Lower lobe of right lung (tissue), 2 donors: ENCODE measurements at regions not wholly inside any gene's neighbourhood (a gene's known extent, or its start where the extent isn't known, plus 50 kb on each side); places are given as distances from the start of the nearest gene placed in this dataset.

Experiments used
- ATAC-seq, 2 donors: fragments of 200-7000 bp; cut with Tn5 transposase; one replicate each; pipeline ENCODE4 v1.9.1; 2020 to 2022; ENCODE audit warnings: mild to moderate bottlenecking in 2 of 2, moderate library complexity in 2 of 2
- DNase-seq: peaks from one replicate; pipeline ENCODE4 v3.0.0-alpha.2; 2020
- H3K27ac ChIP-seq: fragments of 200-600 bp; one replicate; pipeline ENCODE4 v1.8.0; 2022
- H3K27me3 ChIP-seq: fragments of 200-600 bp; one replicate; pipeline ENCODE4 v1.8.0; 2022; ENCODE audit warnings: low read depth
- H3K36me3 ChIP-seq: fragments of 200-600 bp; one replicate; pipeline ENCODE4 v1.8.0; 2022; ENCODE audit warnings: mild to moderate bottlenecking
- H3K4me1 ChIP-seq: fragments of 200-600 bp; one replicate; pipeline ENCODE4 v1.8.0; 2022
- H3K4me3 ChIP-seq: fragments of 200-600 bp; one replicate; pipeline ENCODE4 v1.8.0; 2022; ENCODE audit warnings: mild to moderate bottlenecking
- H3K9me3 ChIP-seq: fragments of 200-600 bp; one replicate; pipeline ENCODE4 v1.8.0; 2022
- CTCF ChIP-seq: fragments of 200-600 bp; IDR thresholded peaks from one replicate; pipeline ENCODE4 v1.8.0; 2022; ENCODE audit warnings: antibody characterized with exemption, mild to moderate bottlenecking
- intact Hi-C: fragments of 100-400 bp; cut with DNase I; formaldehyde crosslinking; loops from one replicate; pipeline ENCODE4 v1.11.0; 2022
- donor health status: DM: no; HTN: yes; CAD: no; lungs with severe emphysema.

- H3K27me3 ChIP-seq = no peaks in the 10 kb centered on the region
- ATAC-seq = no peak
- H3K9me3 ChIP-seq = no peaks in the 10 kb centered on the region
Measured at GRCh38 chr12:60830381-60830780, 1234.6 kb downstream of the SLC16A7 start.

GRCh38 chr12:60832290-60832689, 1236.5 kb downstream of the SLC16A7 start:
- H3K27me3 ChIP-seq = no peaks in the 10 kb centered on the region
- DNase-seq (no peak), ATAC-seq (no peak)
- TF ChIP-seq CTCF = no peak
- intact Hi-C loops = no loop called here
- no peak overlapping the region for H3K4me3 ChIP-seq
- no peaks in the 10 kb centered on the region for H3K4me1 ChIP-seq
- no peaks in the 10 kb centered on the region for H3K36me3 ChIP-seq
- no peaks in the 10 kb centered on the region for H3K9me3 ChIP-seq
- H3K27ac ChIP-seq = no peak overlapping the region

More at GRCh38 chr12:60830381-60830780, 1234.6 kb downstream of the SLC16A7 start:
- Histone ChIP-seq H3K4me1 (no peaks in the 10 kb centered on the region), H3K36me3 (no peaks in the 10 kb centered on the region), H3K4me3 (no peak overlapping the region), H3K27ac (no peak overlapping the region)
- no peak for DNase-seq
- TF ChIP-seq CTCF = no peak
- intact Hi-C loops = no loop called here

GRCh38 chr12:60834372-60834771, 1238.5 kb downstream of the SLC16A7 start:
- intact Hi-C loops = no loop called here
- DNase-seq (no peak), ATAC-seq (no peak)
- no peaks in the 10 kb centered on the region for H3K27me3 ChIP-seq
- no peak overlapping the region for H3K27ac ChIP-seq
- TF ChIP-seq CTCF = no peak
- no peaks in the 10 kb centered on the region for H3K4me1 ChIP-seq
- H3K4me3 ChIP-seq = no peak overlapping the region
- H3K36me3 ChIP-seq = no peaks in the 10 kb centered on the region
- H3K9me3 ChIP-seq = no peaks in the 10 kb centered on the region

- intact Hi-C loops = no loop called here
- no peaks in the 10 kb centered on the region for H3K36me3 ChIP-seq
- H3K4me3 ChIP-seq = no peak overlapping the region
- H3K4me1 ChIP-seq = no peaks in the 10 kb centered on the region
- H3K9me3 ChIP-seq = no peaks in the 10 kb centered on the region
- no peak for TF ChIP-seq CTCF
- DNase-seq = no peak
- ATAC-seq = no peak
- no peaks in the 10 kb centered on the region for H3K27me3 ChIP-seq
- no peak overlapping the region for H3K27ac ChIP-seq
Measured at GRCh38 chr12:60834806-60835205, 1239.0 kb downstream of the SLC16A7 start.

GRCh38 chr12:60836651-60837050, 1240.8 kb downstream of the SLC16A7 start:
- no peak for TF ChIP-seq CTCF
- H3K4me3 ChIP-seq = no peak overlapping the region
- H3K27me3 ChIP-seq = no peaks in the 10 kb centered on the region
- no peak overlapping the region for H3K27ac ChIP-seq
- DNase-seq (no peak), ATAC-seq (no peak)
- H3K4me1 ChIP-seq = no peaks in the 10 kb centered on the region
- intact Hi-C loops = no loop called here
- H3K9me3 ChIP-seq = no peaks in the 10 kb centered on the region
- no peaks in the 10 kb centered on the region for H3K36me3 ChIP-seq

- intact Hi-C loops = no loop called here
- H3K4me3 ChIP-seq = no peak overlapping the region
- H3K27me3 ChIP-seq = no peaks in the 10 kb centered on the region
- no peak overlapping the region for H3K27ac ChIP-seq
- ATAC-seq = no peak
- DNase-seq = no peak
- no peaks in the 10 kb centered on the region for H3K36me3 ChIP-seq
- H3K4me1 ChIP-seq = no peaks in the 10 kb centered on the region
- no peaks in the 10 kb centered on the region for H3K9me3 ChIP-seq
- TF ChIP-seq CTCF = no peak
Measured at GRCh38 chr12:60842181-60842580, 1246.4 kb downstream of the SLC16A7 start.
